ENCODE measurements at regions not wholly inside any gene's neighbourhood (a gene's known extent, or its start where the extent isn't known, plus 50 kb on each side); places are given as distances from the start of the nearest gene placed in this dataset.

GRCh38 chr2:176689711-176690110, 420.5 kb downstream of the MTX2 start:
- no peak for TF ChIP-seq CTCF (CRISPR knock-in tag; IDR thresholded peaks at IDR 0.05)
- no peak for TF ChIP-seq HIVEP1 (CRISPR knock-in tag; IDR thresholded peaks at IDR 0.05)
- no peak for TF ChIP-seq RNF2 (conservative IDR thresholded peaks at IDR 0.05; ENCODE audit: low read depth)

All from HepG2 (cell line).